ENCODE measurements at regions not wholly inside any gene's neighbourhood (a gene's known extent, or its start where the extent isn't known, plus 50 kb on each side); places are given as distances from the start of the nearest gene placed in this dataset.

- no peak for FAIRE-seq
- DNase-seq (ENCODE audit: insufficient read length, low spot score): no peak
These were observed 280.0 kb downstream of the MEX3B start for GRCh38 chr15:81765816-81766215.

DNA sequence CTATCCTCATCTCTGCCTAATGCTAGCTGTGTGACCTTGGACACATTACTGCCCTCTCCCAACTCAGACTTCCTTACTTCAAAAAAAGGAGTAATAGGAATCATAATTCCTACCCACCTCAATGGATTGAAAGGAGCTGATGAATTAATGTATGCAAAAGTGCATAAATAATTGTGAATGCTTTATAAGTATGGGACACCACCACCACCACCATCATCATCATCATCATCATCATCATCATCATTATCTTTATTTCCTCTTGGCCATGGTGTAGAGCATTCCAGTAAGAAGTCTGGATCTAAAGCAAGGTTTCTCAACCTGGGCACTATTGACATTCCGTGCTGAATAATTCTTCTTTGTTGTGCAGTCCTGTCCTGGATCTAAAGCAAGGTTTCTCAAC lies 282.5 kb downstream of the MEX3B start:
- no peak for TF ChIP-seq CTCF (IDR thresholded peaks at IDR 0.05; ENCODE audit: insufficient read depth, missing control alignments)
- FAIRE-seq: no peak
- no peak for DNase-seq (ENCODE audit: insufficient read length, low spot score)

More at GRCh38 chr15:81765816-81766215, 280.0 kb downstream of the MEX3B start:
- TF ChIP-seq CTCF (IDR thresholded peaks at IDR 0.05; ENCODE audit: insufficient read depth, missing control alignments): no peak

DNA sequence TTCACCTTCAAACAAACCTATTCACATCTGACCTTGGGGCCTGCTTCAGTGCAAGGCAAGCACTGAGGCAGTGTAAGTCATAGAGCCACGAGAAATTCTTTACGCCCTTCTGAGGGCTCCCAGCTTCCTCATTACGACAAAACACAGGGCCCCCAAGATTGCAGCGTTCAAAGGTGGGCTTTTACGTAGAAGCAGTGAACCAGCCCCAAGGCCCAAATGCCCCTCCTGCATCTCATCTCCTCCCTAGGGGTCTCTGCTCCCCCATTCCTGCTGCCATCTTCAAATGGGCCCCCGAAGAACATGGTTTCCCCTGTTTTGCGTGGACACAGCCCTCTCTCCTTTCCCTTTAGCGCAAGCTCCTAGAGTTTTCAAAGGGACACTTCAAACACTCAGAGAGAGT lies 285.1 kb downstream of the MEX3B start:
- TF ChIP-seq CTCF (IDR thresholded peaks at IDR 0.05; ENCODE audit: insufficient read depth, missing control alignments): no peak
- DNase-seq (ENCODE audit: insufficient read length, low spot score): no peak
- no peak for FAIRE-seq

- no peak for TF ChIP-seq CTCF (IDR thresholded peaks at IDR 0.05; ENCODE audit: insufficient read depth, missing control alignments)
- no peak for DNase-seq (ENCODE audit: insufficient read length, low spot score)
- FAIRE-seq: no peak
These were observed 287.0 kb downstream of the MEX3B start for GRCh38 chr15:81758818-81759284.

DNA sequence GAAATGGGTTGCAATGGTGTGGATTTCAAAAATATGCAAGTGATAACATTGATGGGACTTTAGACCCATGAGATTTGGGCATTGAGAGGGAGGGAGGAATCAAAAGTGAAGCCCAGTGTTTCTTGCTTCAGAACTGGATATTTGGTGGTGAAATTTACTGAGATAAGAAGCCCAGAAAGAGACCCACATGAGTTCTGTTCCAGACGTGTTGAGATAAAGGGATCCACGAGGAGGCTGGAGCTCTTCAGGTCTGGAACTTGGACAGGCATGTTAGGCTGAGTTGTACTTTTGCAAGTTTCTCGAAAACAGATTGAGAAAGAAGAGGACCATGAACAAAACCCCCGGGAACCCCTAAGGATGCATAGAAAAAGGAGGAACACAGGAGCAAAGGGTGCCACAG lies 290.2 kb downstream of the MEX3B start:
- FAIRE-seq (no peak), DNase-seq (ENCODE audit: insufficient read length, low spot score) (no peak)
- TF ChIP-seq CTCF (IDR thresholded peaks at IDR 0.05; ENCODE audit: insufficient read depth, missing control alignments): no peak

DNA sequence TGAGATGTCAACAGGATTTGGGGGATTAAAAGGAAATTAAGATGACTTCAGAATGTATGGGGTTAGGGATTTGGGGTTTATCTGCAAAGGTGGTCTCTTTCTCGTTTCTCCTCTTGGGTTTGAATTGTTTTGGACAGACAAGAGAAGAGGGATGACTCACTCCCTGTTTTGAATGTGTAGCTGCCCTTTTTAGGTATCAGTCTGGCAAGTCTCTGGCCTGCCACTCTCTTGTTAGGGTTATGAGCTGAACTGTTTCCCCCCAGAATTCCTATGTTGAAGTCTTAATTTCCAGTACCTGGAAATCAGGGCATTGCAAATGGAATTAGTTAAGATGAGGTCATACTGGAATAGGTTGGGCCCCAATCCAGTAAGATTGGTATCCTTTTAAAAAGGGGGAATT lies 291.7 kb downstream of the MEX3B start:
- TF ChIP-seq CTCF (IDR thresholded peaks at IDR 0.05; ENCODE audit: insufficient read depth, missing control alignments): no peak
- DNase-seq (ENCODE audit: insufficient read length, low spot score) (no peak), FAIRE-seq (peak; percentile 70)

GRCh38 chr15:81752974-81753373 lies 292.8 kb downstream of the MEX3B start:
- DNase-seq (ENCODE audit: insufficient read length, low spot score) (no peak), FAIRE-seq (no peak)
- TF ChIP-seq CTCF (IDR thresholded peaks at IDR 0.05; ENCODE audit: insufficient read depth, missing control alignments): no peak

Measured in D721Med (cell line).